ENCODE measurements at regions not wholly inside any gene's neighbourhood (a gene's known extent, or its start where the extent isn't known, plus 50 kb on each side); places are given as distances from the start of the nearest gene placed in this dataset.

DNA sequence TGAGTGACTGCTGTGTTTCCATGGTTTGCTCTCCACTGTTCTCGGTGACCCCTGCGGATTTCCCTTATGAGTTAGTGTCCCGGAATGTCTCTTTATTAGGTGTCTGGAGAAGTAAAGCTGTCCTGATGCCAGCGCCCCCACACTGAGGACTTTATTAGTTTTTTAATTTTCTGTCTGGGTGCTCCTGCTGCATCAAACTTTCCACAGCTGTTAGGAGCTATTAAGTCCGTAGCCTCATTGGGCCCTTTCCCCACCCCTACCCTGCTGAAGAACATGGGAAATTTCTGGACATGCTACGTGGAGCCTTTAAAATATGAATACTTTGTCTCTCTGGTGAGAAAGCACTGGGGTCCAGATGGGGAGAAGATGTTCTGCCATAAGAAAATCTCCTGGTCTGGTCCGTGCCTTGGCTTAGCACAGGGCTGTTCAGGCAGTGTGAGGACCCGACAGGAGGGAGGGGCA lies 161.7 kb upstream of the HES1 start:
- TF ChIP-seq ZNF529 (tag by site-specific recombination; IDR thresholded peaks at IDR 0.05; ENCODE audit: insufficient replicate concordance) (no peak), WT1 (tag by site-specific recombination; IDR thresholded peaks at IDR 0.05) (no peak), ZNF274 (IDR thresholded peaks at IDR 0.05; ENCODE audit: low read length) (no peak), ZNF274 (tag by site-specific recombination; IDR thresholded peaks at IDR 0.05; ENCODE audit: borderline replicate concordance) (no peak), ZNF324 (tag by site-specific recombination; IDR thresholded peaks at IDR 0.05) (no peak), ZEB2 (tag by site-specific recombination; IDR thresholded peaks at IDR 0.05) (no peak)
- TF ChIP-seq, protein P1, sequence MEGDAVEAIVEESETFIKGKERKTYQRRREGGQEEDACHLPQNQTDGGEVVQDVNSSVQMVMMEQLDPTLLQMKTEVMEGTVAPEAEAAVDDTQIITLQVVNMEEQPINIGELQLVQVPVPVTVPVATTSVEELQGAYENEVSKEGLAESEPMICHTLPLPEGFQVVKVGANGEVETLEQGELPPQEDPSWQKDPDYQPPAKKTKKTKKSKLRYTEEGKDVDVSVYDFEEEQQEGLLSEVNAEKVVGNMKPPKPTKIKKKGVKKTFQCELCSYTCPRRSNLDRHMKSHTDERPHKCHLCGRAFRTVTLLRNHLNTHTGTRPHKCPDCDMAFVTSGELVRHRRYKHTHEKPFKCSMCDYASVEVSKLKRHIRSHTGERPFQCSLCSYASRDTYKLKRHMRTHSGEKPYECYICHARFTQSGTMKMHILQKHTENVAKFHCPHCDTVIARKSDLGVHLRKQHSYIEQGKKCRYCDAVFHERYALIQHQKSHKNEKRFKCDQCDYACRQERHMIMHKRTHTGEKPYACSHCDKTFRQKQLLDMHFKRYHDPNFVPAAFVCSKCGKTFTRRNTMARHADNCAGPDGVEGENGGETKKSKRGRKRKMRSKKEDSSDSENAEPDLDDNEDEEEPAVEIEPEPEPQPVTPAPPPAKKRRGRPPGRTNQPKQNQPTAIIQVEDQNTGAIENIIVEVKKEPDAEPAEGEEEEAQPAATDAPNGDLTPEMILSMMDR (tag by site-specific recombination; IDR thresholded peaks at IDR 0.05) = no peak

Measured in HEK293 (cell line).